ENCODE measurements at regions not wholly inside any gene's neighbourhood (a gene's known extent, or its start where the extent isn't known, plus 50 kb on each side); places are given as distances from the start of the nearest gene placed in this dataset.

- TF ChIP-seq CTCF (IDR thresholded peaks at IDR 0.05) (no peak), POLR2AphosphoS5 (IDR thresholded peaks at IDR 0.05) (no peak), POLR2A (IDR thresholded peaks at IDR 0.05) (no peak)
These were observed 139.4 kb upstream of the KLF12 start for GRCh38 chr13:74273581-74273980.
